ENCODE measurements at regions not wholly inside any gene's neighbourhood (a gene's known extent, or its start where the extent isn't known, plus 50 kb on each side); places are given as distances from the start of the nearest gene placed in this dataset.

DNA sequence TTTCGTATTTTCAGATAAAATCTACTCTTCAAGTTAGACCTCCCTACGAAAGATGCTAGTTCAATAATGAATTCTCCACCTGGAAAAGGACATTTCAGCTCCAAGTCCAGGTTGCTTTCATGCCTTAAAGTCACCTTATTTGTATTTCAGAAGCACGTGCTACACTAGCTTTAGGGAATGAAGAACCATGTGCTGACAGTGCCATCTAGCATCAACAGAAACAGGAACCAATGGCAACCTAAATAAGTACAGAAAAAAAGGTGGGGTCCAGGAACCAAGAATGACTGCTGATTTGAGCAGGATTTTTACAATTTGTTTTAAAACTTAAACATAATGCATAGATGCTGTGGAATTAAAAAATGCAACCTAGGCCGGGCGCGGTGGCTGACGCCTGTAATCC, 77.6 kb upstream of the SNRPN start:
- H3K14ac ChIP-seq (ENCODE audit: insufficient read depth, low read length), result no peak overlapping the region
- H3K27ac Mint-ChIP-seq, result peak overlapping the region in 2 of 3 experiments; percentile 20 to 35; a peak in 2 of 7 replicates
- H2BK15ac ChIP-seq (ENCODE audit: low read depth, low read length), result no peak overlapping the region
- H3K56ac ChIP-seq (ENCODE audit: insufficient read length, low read depth, low read length), result no peak overlapping the region
- H2BK120ac ChIP-seq (ENCODE audit: low read depth, low read length, poor library complexity, severe bottlenecking), result no peak overlapping the region
- no peak overlapping the region for H2BK12ac ChIP-seq (ENCODE audit: insufficient read length, low read depth, low read length)
- no peaks in the 10 kb centered on the region for H3K79me1 ChIP-seq (ENCODE audit: insufficient read depth, low read depth, low read length, poor library complexity, severe bottlenecking)
- no CpG with 5 or more reads among the region's 7 CpGs for WGBS (ENCODE audit: extremely low coverage, insufficient read length, low lambda C conversion rate)
- DNase-seq, result no peak
- no peak overlapping the region for H3K23ac ChIP-seq (ENCODE audit: insufficient read length, low read depth, low read length)
- TF ChIP-seq, protein P1, sequence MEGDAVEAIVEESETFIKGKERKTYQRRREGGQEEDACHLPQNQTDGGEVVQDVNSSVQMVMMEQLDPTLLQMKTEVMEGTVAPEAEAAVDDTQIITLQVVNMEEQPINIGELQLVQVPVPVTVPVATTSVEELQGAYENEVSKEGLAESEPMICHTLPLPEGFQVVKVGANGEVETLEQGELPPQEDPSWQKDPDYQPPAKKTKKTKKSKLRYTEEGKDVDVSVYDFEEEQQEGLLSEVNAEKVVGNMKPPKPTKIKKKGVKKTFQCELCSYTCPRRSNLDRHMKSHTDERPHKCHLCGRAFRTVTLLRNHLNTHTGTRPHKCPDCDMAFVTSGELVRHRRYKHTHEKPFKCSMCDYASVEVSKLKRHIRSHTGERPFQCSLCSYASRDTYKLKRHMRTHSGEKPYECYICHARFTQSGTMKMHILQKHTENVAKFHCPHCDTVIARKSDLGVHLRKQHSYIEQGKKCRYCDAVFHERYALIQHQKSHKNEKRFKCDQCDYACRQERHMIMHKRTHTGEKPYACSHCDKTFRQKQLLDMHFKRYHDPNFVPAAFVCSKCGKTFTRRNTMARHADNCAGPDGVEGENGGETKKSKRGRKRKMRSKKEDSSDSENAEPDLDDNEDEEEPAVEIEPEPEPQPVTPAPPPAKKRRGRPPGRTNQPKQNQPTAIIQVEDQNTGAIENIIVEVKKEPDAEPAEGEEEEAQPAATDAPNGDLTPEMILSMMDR (conservative IDR thresholded peaks at IDR 0.05), result peak; percentile 47; the same call in 2 of the 3 replicates
- no peaks in the 10 kb centered on the region for H3K27me3 Mint-ChIP-seq (ENCODE audit: low read depth)
- H3T11ph ChIP-seq (ENCODE audit: low read length), result no peak overlapping the region
- H3K18ac ChIP-seq (ENCODE audit: insufficient read length, low read depth, low read length), result no peak overlapping the region
- H3K36me3 Mint-ChIP-seq (ENCODE audit: insufficient read depth in 1 of 3, low read depth in 3 of 3), result peaks cover 0 to 7% (median 2%) of the 10 kb centered on the region in 3 experiments; a peak in 3 of 7 replicates
- no peak overlapping the region for H2AFZ ChIP-seq (ENCODE audit: low read length)
- H4K8ac ChIP-seq (replicated peaks; ENCODE audit: insufficient read length, low read depth, low read length), result no peak overlapping the region
- no peak overlapping the region for H3K4me3 Mint-ChIP-seq
- H3K4me1 ChIP-seq (ENCODE audit: insufficient read depth, low read length), result peaks cover 3% of the 10 kb centered on the region; the same call in 1 of the 2 replicates
- H3K9ac ChIP-seq (ENCODE audit: extremely low read depth, insufficient read length, low read length), result no peak overlapping the region
- H2AK5ac ChIP-seq (ENCODE audit: insufficient read length, low read length), result no peak overlapping the region
- H2BK5ac ChIP-seq (ENCODE audit: insufficient read length, low read length), result no peak overlapping the region
- H2BK20ac ChIP-seq (ENCODE audit: low read depth, low read length, poor library complexity, severe bottlenecking), result no peak overlapping the region
- no peak overlapping the region for H3K4me2 ChIP-seq (ENCODE audit: insufficient read depth, insufficient read length, low read length)
- no peak overlapping the region for H4K91ac ChIP-seq (ENCODE audit: insufficient read length, low read depth, low read length)
- no peaks in the 10 kb centered on the region for H3K23me2 ChIP-seq (ENCODE audit: insufficient read length, low read depth, low read length, poor library complexity, severe bottlenecking)
- H3K4ac ChIP-seq (ENCODE audit: low read depth, low read length), result no peak overlapping the region
- peaks cover 13% of the 10 kb centered on the region for H3K9me3 ChIP-seq (ENCODE audit: control insufficient read depth, low read depth, low read length)
- H3K9me3 Mint-ChIP-seq, result peaks cover 67 to 68% of the 10 kb centered on the region in 2 experiments
- no peaks in the 10 kb centered on the region for H3K79me2 ChIP-seq (ENCODE audit: insufficient read depth, low read length)
- H4K5ac ChIP-seq (ENCODE audit: insufficient read length, low read depth, low read length), result no peak overlapping the region
- no peaks in the 10 kb centered on the region for H4K20me1 ChIP-seq (ENCODE audit: control insufficient read depth, insufficient read depth, insufficient read length)
- peaks cover 15 to 19% of the 10 kb centered on the region in 2 experiments for H3K4me1 Mint-ChIP-seq
- no peaks in the 10 kb centered on the region for H3K27me3 ChIP-seq (ENCODE audit: insufficient read depth, low read length)
- no peak overlapping the region for H3K27ac ChIP-seq (ENCODE audit: insufficient read length, low read depth, low read length)

Measured in H9 (cell line).